ENCODE measurements at regions not wholly inside any gene's neighbourhood (a gene's known extent, or its start where the extent isn't known, plus 50 kb on each side); places are given as distances from the start of the nearest gene placed in this dataset.

GRCh38 chr17:37836593-37836992 lies 87.6 kb upstream of the TBC1D3K start:
- no peaks in the 10 kb centered on the region for H3K79me2 ChIP-seq (ENCODE audit: control insufficient read depth, insufficient read depth, low read length)
- H3K27me3 ChIP-seq (ENCODE audit: control insufficient read depth in 2 of 2, insufficient read depth in 2 of 2, low read length in 2 of 2): peaks cover 10 to 13% of the 10 kb centered on the region in 2 experiments
- H3K4me3 ChIP-seq (replicated peaks in 1 of 3; ENCODE audit: insufficient read depth in 1 of 3, low read depth in 1 of 3, low read length in 3 of 3): no peak overlapping the region
- no peak overlapping the region for H3K27ac ChIP-seq (ENCODE audit: insufficient read depth, low read depth, low read length)
- ChIA-PET CTCF (interaction anchor here (0.8 to 1.2 kb wide), 3 partner anchors 8 to 66 kb away, joined by 3 to 7 read pairs (median 3); no protein-coding TSS in a partner anchor), POLR2A (no interaction called here)
- no peak for TF ChIP-seq CTCF (IDR thresholded peaks at IDR 0.05; ENCODE audit: extremely low read depth in 1 of 2, insufficient read depth in 1 of 2, low read depth in 1 of 2, low read length in 2 of 2)
- no peak for TF ChIP-seq POLR2AphosphoS5 (IDR thresholded peaks at IDR 0.05; ENCODE audit: insufficient read depth, low read depth, low read length)
- TF ChIP-seq GATA2 (IDR thresholded peaks at IDR 0.05; ENCODE audit: insufficient read depth, insufficient read length, low read depth, low read length): no peak
- TF ChIP-seq EZH2 (IDR thresholded peaks at IDR 0.05; ENCODE audit: borderline replicate concordance, low read depth, low read length, severe bottlenecking): no peak
- no peak for TF ChIP-seq MYC (IDR thresholded peaks at IDR 0.05; ENCODE audit: low read depth, low read length)
- TF ChIP-seq, protein P1, sequence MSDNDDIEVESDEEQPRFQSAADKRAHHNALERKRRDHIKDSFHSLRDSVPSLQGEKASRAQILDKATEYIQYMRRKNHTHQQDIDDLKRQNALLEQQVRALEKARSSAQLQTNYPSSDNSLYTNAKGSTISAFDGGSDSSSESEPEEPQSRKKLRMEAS (IDR thresholded peaks at IDR 0.05; ENCODE audit: insufficient read depth, insufficient read length): no peak
- no peak for TF ChIP-seq POLR2A (IDR thresholded peaks at IDR 0.05; ENCODE audit: low read depth, low read length)
- TF ChIP-seq JUN (IDR thresholded peaks at IDR 0.05; ENCODE audit: borderline replicate concordance, insufficient read depth, insufficient read length, low read depth): no peak
- no peak for TF ChIP-seq FOS (IDR thresholded peaks at IDR 0.05; ENCODE audit: borderline replicate concordance, insufficient read depth, low read length)
- no peak for FAIRE-seq
- no peaks in the 10 kb centered on the region for H4K20me1 ChIP-seq (replicated peaks; ENCODE audit: control insufficient read depth, extremely low read depth, insufficient read depth, low read length)
- H3K9me3 ChIP-seq (replicated peaks; ENCODE audit: control insufficient read depth, insufficient read depth, low read length): no peaks in the 10 kb centered on the region
- no peak overlapping the region for H3K4me2 ChIP-seq (ENCODE audit: insufficient read depth, low read length)
- no TSS peak for BruUV-seq (replicated peaks)
- no peak overlapping the region for H2AFZ ChIP-seq (ENCODE audit: low read depth, low read length)
- no peaks in the 10 kb centered on the region for H3K4me1 ChIP-seq (ENCODE audit: control insufficient read depth, extremely low read depth, insufficient read depth, low read length)
- H3K9ac ChIP-seq (replicated peaks; ENCODE audit: extremely low read depth, insufficient read depth, low read length): no peak overlapping the region
- intact Hi-C loops (cut with micrococcal nuclease): no loop called here
- dilution Hi-C loops (cut with MboI; ENCODE audit: extremely low pct_ligation_motif_present, low sequenced_read_pairs): no loop called here
- no peak for DNase-seq (ENCODE audit: low read depth, low spot score)
- no peaks in the 10 kb centered on the region for H3K36me3 ChIP-seq (ENCODE audit: control insufficient read depth in 2 of 2, extremely low read depth in 1 of 2, insufficient read depth in 2 of 2, low read length in 2 of 2)
- H3K9me1 ChIP-seq (replicated peaks; ENCODE audit: control insufficient read depth, extremely low read depth, insufficient read depth, low read length): no peaks in the 10 kb centered on the region

Data from endothelial cell of umbilical vein (primary cell).